Panc1 (cell line): ENCODE measurements at regions not wholly inside any gene's neighbourhood (a gene's known extent, or its start where the extent isn't known, plus 50 kb on each side); places are given as distances from the start of the nearest gene placed in this dataset.

Experiments
- ATAC-seq: fragments of 200-7000 bp; cut with Tn5 transposase; 2 replicates; pipeline ENCODE4 v1.9.1; 2020; ENCODE audit warnings: mild to moderate bottlenecking, moderate library complexity
- BruUV-seq: library from RNA; stranded (reverse); fragments of 400-500 nt; replicated peaks from 2 replicates; lab custom pipeline; 2021; lab: Mats Ljungman, UMichigan
- CTCF ChIA-PET: fragments of 300-600 bp; sonication (Branson Sonifier 250); formaldehyde crosslinking; loops from one replicate; lab custom pipeline; 2022; ENCODE audit warnings: antibody characterized with exemption; lab: Charles Lee
- POLR2A ChIA-PET: fragments of 300-600 bp; sonication (Branson Sonifier 250); formaldehyde crosslinking; loops from one replicate; lab custom pipeline; 2022; ENCODE audit warnings: antibody characterized with exemption; lab: Charles Lee
- DNase-seq: peaks from one replicate; pipeline ENCODE4 v3.0.0-alpha.2; 2010; ENCODE audit warnings: low read depth, low spot score
- H3K27ac ChIP-seq: 2 replicates; pipeline ENCODE4 v1.5.1; 2011; ENCODE audit warnings: mild to moderate bottlenecking, low read length, inconsistent platforms
- H3K27me3 ChIP-seq: fragments of 200-500 bp; sonication (Bioruptor generic); 2 replicates; pipeline ENCODE4 v1.6.0; 2014; ENCODE audit warnings: low read length, inconsistent platforms; ENCODE audit not compliant: control insufficient read depth, insufficient read depth
- H3K36me3 ChIP-seq: fragments of 200-500 bp; sonication (Bioruptor generic); 2 replicates; pipeline ENCODE4 v1.5.1; 2014; ENCODE audit warnings: inconsistent platforms, mild to moderate bottlenecking, low read length, moderate library complexity; ENCODE audit not compliant: control insufficient read depth, insufficient read depth
- H3K4me1 ChIP-seq: 2 replicates; pipeline ENCODE4 v1.5.1; 2011; ENCODE audit warnings: inconsistent platforms, mild to moderate bottlenecking, low read length, moderate library complexity; ENCODE audit not compliant: control insufficient read depth, insufficient read depth
- H3K4me3 ChIP-seq, 2 experiments: 2 replicates each; pipeline ENCODE4 v1.5.1; 2011 to 2012; ENCODE audit warnings: low read depth in 2 of 2, low read length in 2 of 2, mild to moderate bottlenecking in 2 of 2, inconsistent platforms in 1 of 2, moderate library complexity in 1 of 2
- H3K9me3 ChIP-seq: fragments of 200-500 bp; sonication (Bioruptor generic); 2 replicates; pipeline ENCODE4 v1.5.1; 2014; ENCODE audit warnings: low read depth, mild to moderate bottlenecking, inconsistent platforms, low read length, moderate library complexity; ENCODE audit not compliant: control insufficient read depth, insufficient read depth
- CTCF ChIP-seq: fragments of 450-650 bp; IDR thresholded peaks from 2 replicates; pipeline ENCODE4 v1.5.1; 2017; ENCODE audit warnings: mild to moderate bottlenecking
- POLR2AphosphoS5 ChIP-seq: IDR thresholded peaks from 2 replicates; pipeline ENCODE4 v1.6.1; 2012; ENCODE audit warnings: mild to moderate bottlenecking, low read depth, low read length, moderate library complexity
- SIN3A ChIP-seq: IDR thresholded peaks from 2 replicates; pipeline ENCODE4 v1.6.1; 2012; ENCODE audit warnings: low read depth, mild to moderate bottlenecking, low read length, moderate library complexity, borderline replicate concordance; ENCODE audit not compliant: insufficient read depth
- TCF7L2 ChIP-seq: IDR thresholded peaks from 2 replicates; pipeline ENCODE4 v1.6.1; 2011; ENCODE audit warnings: mild to moderate bottlenecking, low read depth, low read length, inconsistent platforms
- in situ Hi-C: cut with HindIII; loops from 2 replicates; pipeline ENCODE4 v1.10.0; 2016; ENCODE audit warnings: low sequenced_read_pairs, low pct_unique_long_range_greater_than_20kb
- intact Hi-C: fragments of 100-400 bp; cut with micrococcal nuclease; formaldehyde crosslinking; loops from one replicate; pipeline ENCODE4 v1.10.0; 2022; ENCODE audit not compliant: unreplicated experiment
- TF ChIP-seq, protein P1 (sequence below), 2 experiments: IDR thresholded peaks; 2 replicates each; pipeline ENCODE4 v1.6.1; 2011 to 2012; ENCODE audit warnings: low read depth in 2 of 2, control low read depth in 1 of 2, low read length in 1 of 2, mild to moderate bottlenecking in 1 of 2, moderate library complexity in 1 of 2; ENCODE audit not compliant: insufficient read depth in 1 of 2

- no peak for ATAC-seq
- no peaks in the 10 kb centered on the region for H3K27me3 ChIP-seq
- no peak for TF ChIP-seq CTCF
- no peak for TF ChIP-seq POLR2AphosphoS5
- no peak for TF ChIP-seq TCF7L2
- no peak for TF ChIP-seq SIN3A
- TF ChIP-seq, protein P1, sequence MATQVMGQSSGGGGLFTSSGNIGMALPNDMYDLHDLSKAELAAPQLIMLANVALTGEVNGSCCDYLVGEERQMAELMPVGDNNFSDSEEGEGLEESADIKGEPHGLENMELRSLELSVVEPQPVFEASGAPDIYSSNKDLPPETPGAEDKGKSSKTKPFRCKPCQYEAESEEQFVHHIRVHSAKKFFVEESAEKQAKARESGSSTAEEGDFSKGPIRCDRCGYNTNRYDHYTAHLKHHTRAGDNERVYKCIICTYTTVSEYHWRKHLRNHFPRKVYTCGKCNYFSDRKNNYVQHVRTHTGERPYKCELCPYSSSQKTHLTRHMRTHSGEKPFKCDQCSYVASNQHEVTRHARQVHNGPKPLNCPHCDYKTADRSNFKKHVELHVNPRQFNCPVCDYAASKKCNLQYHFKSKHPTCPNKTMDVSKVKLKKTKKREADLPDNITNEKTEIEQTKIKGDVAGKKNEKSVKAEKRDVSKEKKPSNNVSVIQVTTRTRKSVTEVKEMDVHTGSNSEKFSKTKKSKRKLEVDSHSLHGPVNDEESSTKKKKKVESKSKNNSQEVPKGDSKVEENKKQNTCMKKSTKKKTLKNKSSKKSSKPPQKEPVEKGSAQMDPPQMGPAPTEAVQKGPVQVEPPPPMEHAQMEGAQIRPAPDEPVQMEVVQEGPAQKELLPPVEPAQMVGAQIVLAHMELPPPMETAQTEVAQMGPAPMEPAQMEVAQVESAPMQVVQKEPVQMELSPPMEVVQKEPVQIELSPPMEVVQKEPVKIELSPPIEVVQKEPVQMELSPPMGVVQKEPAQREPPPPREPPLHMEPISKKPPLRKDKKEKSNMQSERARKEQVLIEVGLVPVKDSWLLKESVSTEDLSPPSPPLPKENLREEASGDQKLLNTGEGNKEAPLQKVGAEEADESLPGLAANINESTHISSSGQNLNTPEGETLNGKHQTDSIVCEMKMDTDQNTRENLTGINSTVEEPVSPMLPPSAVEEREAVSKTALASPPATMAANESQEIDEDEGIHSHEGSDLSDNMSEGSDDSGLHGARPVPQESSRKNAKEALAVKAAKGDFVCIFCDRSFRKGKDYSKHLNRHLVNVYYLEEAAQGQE (IDR thresholded peaks at IDR 0.05; ENCODE audit: insufficient read depth in 1 of 2, low read depth in 2 of 2, low read length in 1 of 2) = no peak
- no TSS peak for BruUV-seq
- intact Hi-C loops = no loop called here
- no peaks in the 10 kb centered on the region for H3K36me3 ChIP-seq
- no peak overlapping the region for H3K4me3 ChIP-seq
- H3K4me1 ChIP-seq = no peaks in the 10 kb centered on the region
- no peak overlapping the region for H3K27ac ChIP-seq
- in situ Hi-C loops = no loop called here
- no peaks in the 10 kb centered on the region for H3K9me3 ChIP-seq
- POLR2A ChIA-PET = no interaction called here
- DNase-seq = no peak
- CTCF ChIA-PET = no interaction called here
Measured at GRCh38 chr4:38501698-38502097, 162.3 kb upstream of the KLF3 start.

DNA sequence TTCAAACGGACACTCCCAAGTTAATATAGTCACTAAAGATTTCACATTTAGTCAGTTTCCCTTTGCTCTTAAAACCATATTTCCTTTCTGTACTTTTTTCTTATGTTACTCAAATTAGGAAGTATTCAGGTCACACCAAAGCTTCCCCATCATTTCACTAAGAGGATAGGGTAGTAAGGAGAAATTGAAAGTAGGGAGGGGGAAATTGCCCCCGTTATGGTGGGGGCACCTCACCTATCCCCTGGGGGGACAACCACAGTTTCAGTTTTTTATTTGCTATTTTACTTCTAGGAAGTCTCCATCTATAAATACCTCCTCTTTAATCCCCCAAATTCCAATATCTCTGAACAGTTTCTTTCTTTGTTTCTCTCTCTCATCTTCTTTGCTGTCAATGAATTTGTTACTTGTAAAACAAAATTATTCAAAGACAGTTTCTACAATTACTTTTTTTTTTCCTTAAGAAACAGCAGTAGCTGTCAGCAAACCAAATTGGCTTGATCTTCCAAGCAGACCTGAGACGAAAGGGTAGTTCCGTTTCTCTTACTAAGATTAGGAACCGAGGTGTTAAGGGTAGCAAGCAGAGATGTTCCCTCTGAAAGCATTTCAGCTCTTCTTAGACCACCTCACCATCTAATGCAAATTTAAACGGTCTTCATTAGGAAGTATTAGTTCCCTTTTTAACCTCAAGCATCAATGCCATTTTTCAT, 160.2 kb upstream of the KLF3 start:
- CTCF ChIA-PET = interaction anchor here (0.6 kb wide), 1 partner anchor 673 kb away, joined by 4 read pairs; no protein-coding TSS in a partner anchor
- POLR2A ChIA-PET = no interaction called here
- H3K27ac ChIP-seq = no peak overlapping the region
- TF ChIP-seq SIN3A (no peak), POLR2AphosphoS5 (no peak), CTCF (no peak), TCF7L2 (no peak)
- TF ChIP-seq, protein P1 (IDR thresholded peaks at IDR 0.05; ENCODE audit: insufficient read depth in 1 of 2, low read depth in 2 of 2, low read length in 1 of 2) = no peak
- in situ Hi-C loops = no loop called here
- intact Hi-C loops = no loop called here
- DNase-seq = no peak
- H3K27me3 ChIP-seq = no peaks in the 10 kb centered on the region
- no TSS peak for BruUV-seq
- H3K4me3 ChIP-seq = no peak overlapping the region
- H3K4me1 ChIP-seq = no peaks in the 10 kb centered on the region
- no peaks in the 10 kb centered on the region for H3K9me3 ChIP-seq
- no peaks in the 10 kb centered on the region for H3K36me3 ChIP-seq
- ATAC-seq = no peak
